HG02571 (cell line): ENCODE measurements at regions not wholly inside any gene's neighbourhood (a gene's known extent, or its start where the extent isn't known, plus 50 kb on each side); places are given as distances from the start of the nearest gene placed in this dataset.
"Not testable (repeated sequence)": the region's sequence is repeated elsewhere in the genome, so short reads cannot be mapped to it uniquely, and the experiment has no call there.

Experiments used
- ATAC-seq: cut with Tn5 transposase; IDR thresholded peaks from one replicate; pipeline ENCODE4 v1.9.1; 2021; ENCODE audit warnings: mild to moderate bottlenecking, moderate library complexity; ENCODE audit not compliant: unreplicated experiment

DNA sequence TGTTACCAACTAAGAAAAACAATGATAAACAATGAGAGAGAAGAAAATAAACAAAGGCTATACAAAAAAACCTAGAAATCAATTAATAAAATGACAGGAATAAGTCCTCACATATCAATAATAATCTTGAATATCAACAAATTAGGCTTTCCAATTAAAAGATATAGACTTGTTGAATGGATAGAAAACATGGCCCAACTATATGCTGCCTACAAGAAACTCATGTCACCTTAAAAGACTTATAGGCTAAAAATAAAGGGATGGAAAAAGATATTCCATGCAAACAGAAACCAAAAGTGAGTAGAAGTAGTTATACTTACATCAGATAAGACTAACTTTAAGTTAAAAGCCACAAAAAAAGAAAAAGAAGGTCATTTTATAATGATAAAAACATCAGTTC, 183.9 kb downstream of the MYRFL start:
- no peak for ATAC-seq

- no peak for ATAC-seq
Observed at GRCh38 chr12:70011353-70011752, 186.3 kb downstream of the MYRFL start.

- ATAC-seq, result not testable (repeated sequence)
Observed at GRCh38 chr12:70013016-70013415, 188.0 kb downstream of the MYRFL start.

DNA sequence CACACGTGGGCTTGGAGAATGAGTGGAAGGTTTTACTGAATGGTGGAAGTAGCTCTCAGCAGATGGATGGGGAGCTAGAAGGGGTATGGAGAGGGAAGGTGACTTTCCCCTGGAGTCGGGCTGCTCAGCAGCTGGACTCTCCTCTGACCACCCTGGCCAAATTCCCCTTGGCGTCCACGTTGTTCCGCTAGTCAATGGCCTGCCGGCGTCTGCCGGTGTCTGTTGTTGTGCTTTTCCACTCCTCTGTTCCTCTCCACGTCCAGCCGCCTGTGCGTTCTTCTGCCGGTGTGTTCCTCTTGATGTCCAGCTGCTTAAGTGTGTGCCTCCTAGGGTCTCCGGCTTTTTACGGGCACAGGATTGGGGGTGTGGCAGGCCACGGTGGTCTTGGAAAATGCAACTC, 203.5 kb downstream of the MYRFL start:
- ATAC-seq, result no peak

DNA sequence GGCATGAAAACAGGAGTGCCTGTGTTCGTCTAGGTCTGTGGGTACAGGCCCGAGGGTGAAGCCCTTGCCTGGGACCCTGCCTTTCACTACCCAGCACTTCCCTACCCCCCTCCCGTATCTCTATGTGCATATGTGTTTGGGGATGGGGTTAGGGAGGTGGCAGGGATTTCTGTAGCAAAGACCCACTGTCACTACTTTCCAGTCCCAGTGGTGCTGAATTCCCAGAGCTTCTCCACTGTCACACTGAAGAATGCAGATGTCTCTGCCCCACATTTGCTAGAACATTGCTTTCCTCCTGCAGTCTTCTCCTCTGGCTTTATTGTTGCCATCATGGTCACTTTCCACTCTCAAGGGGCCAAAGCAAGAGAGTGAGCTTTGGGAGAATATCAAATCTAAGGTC, 203.9 kb downstream of the MYRFL start:
- ATAC-seq, result no peak

- ATAC-seq, result no peak
Observed at GRCh38 chr12:70031046-70031445, 206.0 kb downstream of the MYRFL start.

DNA sequence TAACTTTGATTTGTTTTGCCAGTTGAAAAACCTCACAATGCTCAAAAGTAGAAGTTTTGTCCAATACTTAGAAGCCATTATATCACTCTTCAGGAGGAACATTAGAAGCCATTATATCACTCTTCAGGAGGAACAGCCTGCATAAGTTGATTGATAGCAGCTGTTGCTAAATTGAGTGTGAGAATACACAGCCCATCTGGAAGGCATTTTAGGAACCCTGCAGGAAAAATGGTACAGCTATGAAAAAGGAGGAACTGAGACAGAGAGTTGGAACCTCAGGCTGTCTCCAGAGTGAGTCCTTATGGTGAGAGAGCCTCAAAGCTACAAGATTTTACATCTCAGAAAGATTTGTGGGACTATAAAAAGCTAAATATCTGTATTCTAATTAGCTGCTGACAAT, 207.0 kb downstream of the MYRFL start:
- ATAC-seq, result no peak

GRCh38 chr12:70033310-70033709, 208.3 kb downstream of the MYRFL start:
- no peak for ATAC-seq

DNA sequence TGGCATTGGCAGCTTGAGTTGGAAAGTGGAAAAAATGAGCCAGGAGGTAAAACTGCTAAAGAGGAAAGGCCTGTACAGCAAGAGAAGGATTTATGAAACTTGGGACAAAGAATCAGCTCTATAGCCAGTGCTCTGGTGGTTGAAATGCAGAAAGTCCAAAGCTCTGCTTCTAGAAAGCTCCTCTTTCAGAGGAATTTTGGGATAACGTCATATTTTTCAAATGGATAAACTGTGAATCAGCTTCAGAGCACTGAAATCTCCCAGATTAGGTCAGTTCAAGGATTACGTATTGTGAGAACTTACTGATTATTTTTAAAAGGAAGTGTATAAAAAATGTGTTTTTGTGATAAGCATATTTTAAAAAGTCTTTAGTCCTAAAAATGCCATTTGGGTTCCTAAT, 203.1 kb upstream of the CNOT2 start:
- no peak for ATAC-seq

DNA sequence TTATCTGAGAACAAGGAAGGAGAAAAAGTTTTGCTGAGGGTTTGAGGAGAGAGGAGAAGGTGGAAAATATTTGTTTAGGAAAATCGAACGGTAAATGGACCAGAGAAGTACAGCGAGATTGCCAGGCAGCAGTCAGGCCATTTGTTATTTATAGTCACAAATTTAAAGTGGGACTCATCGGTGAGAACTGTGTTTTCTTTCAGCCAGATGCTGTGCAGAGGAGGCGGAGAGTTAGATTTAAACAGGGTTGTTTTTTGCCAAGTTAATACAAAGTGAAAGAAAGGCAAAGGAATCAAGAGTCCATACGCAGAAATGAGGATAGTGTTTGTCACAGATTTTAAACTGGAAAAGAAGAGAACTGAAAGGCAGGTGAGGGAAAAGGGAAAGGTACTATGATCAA, 200.6 kb upstream of the CNOT2 start:
- ATAC-seq, result no peak

- no peak for ATAC-seq
Observed at GRCh38 chr12:70043490-70044138, 199.6 kb upstream of the CNOT2 start.

GRCh38 chr12:70044167-70044566, 199.1 kb upstream of the CNOT2 start:
- ATAC-seq, result no peak

- ATAC-seq, result no peak
Observed at GRCh38 chr12:70045036-70045435, 198.2 kb upstream of the CNOT2 start.

DNA sequence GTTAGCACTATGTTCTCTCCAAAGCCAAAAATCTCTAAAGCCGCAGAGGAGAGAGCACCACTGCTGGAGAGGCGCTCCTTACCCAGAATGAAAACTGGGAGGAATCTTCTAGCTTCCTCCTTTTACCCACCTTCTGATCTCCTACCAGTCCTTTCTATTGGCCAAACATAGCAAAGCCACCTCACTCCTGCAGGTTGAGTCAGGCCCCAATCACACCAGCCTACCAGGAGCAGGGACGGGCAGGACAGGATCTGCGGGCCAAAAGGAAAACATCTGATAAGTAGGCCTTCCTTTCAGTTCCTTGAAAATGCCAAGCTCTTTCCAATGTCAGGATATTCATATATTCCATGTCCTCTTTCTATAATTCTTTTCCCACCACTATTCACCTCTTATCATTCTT, 197.7 kb upstream of the CNOT2 start:
- ATAC-seq, result no peak

- no peak for ATAC-seq
Observed at GRCh38 chr12:70048521-70049250, 194.5 kb upstream of the CNOT2 start.

DNA sequence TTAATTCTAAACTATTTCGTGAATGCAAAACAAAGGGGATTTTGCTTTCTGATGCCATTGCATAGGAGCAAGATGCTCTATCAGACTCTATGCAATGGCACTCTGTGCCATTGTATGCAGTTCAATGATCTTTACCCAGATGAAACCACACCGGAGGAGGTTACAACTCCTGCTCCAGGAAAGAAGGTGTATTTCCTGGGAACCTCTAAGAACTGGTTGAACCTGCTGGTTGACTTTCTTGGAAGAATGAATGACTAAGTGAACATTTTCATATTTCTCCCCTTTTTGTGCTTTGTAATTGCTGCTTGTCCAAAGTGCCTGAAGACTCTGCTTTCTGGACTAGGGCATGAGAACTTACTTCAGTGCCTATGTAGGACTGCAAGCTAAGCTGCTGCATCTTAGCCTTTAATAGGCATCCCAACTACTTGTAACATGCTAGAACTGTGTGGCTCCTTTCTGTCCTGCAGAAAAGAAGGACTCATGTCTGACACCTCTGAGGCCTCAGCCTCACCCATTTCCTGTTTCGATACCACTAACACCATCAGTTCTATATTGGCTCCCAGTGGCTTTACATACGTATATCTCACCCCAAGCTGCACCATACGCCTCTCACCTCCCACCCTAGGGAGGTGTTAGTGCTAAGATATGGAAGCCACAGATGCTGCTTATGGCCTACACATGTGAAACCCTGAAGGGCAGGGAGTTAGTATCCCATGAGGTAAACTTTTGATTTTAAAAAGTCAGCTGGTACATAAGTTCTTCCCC, 193.5 kb upstream of the CNOT2 start:
- peak; percentile 94 for ATAC-seq

GRCh38 chr12:70052476-70052875, 190.8 kb upstream of the CNOT2 start:
- ATAC-seq, result no peak

DNA sequence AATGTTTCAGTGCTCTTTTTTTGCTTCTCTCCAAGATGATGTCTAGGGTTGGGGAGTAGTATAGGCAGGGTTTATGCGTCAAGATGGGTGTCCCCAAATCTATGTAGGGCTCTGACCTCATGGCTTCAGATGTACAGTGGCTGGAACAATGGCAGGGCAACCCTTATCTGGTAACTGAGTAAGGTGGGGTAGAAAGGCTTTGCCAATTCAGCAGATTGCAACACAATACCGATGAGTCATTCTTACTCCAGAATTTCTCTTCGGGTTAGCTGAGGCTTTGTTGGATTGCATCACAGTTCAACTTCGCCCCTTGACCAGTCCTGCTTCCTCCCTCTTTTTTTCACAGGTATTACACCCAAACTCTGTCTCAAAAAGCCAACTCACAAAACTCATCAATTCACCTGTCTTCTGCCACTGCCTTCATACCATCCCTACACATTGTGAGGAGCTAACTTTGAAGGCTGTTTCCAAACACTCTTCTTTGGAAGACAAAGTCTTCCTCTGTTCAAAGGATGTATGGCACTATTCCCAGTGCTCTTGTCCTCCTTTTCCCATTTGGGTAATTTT, 190.2 kb upstream of the CNOT2 start:
- ATAC-seq, result no peak

GRCh38 chr12:70059373-70059772, 183.9 kb upstream of the CNOT2 start:
- ATAC-seq, result no peak

DNA sequence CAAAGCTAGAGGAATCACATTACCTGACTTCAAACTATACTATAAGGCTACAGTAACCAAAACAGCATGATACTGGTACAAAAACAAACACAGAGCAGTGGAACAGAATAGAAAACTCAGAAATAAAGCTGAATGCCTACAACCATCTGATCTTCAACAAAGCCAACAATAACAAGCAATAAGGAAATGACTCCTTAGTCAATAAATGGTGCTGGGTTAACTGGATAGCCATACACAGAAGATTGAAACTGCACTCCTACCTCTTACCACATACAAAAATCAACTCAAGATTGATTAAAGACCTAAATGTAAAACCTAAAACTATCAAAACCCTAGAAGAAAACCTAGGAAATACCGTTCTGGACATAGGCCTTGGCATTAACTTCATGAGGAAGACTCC, 182.6 kb upstream of the CNOT2 start:
- no peak for ATAC-seq

- ATAC-seq, result no peak
Observed at GRCh38 chr12:70068743-70069142, 174.5 kb upstream of the CNOT2 start.
